ENCODE measurements at regions not wholly inside any gene's neighbourhood (a gene's known extent, or its start where the extent isn't known, plus 50 kb on each side); places are given as distances from the start of the nearest gene placed in this dataset.

GRCh38 chr15:94607176-94607654 is 375.9 kb downstream of the MCTP2 start:
- no peaks in the 10 kb centered on the region for H3K36me3 ChIP-seq (ENCODE audit: control insufficient read depth, insufficient read depth, low read length)

GRCh38 chr15:94610069-94610468 is 378.7 kb downstream of the MCTP2 start:
- H3K36me3 ChIP-seq (ENCODE audit: control insufficient read depth, insufficient read depth, low read length) = no peaks in the 10 kb centered on the region
- no peak overlapping the region for H3K9ac ChIP-seq (ENCODE audit: low read depth, low read length)
- no peaks in the 10 kb centered on the region for H3K9me3 ChIP-seq (ENCODE audit: control insufficient read depth, insufficient read depth, low read length)
- no peak overlapping the region for H3K4me3 ChIP-seq (ENCODE audit: low read depth, low read length)
- H3K27ac ChIP-seq (ENCODE audit: low read depth, low read length) = no peak overlapping the region
- no peaks in the 10 kb centered on the region for H3K4me1 ChIP-seq (ENCODE audit: control insufficient read depth, insufficient read depth, low read length)
- H3K27me3 ChIP-seq (ENCODE audit: control insufficient read depth, insufficient read depth, low read length) = no peaks in the 10 kb centered on the region

More at GRCh38 chr15:94607176-94607654, 375.9 kb downstream of the MCTP2 start:
- Histone ChIP-seq H3K27me3 (ENCODE audit: control insufficient read depth, insufficient read depth, low read length) (no peaks in the 10 kb centered on the region), H3K4me1 (ENCODE audit: control insufficient read depth, insufficient read depth, low read length) (no peaks in the 10 kb centered on the region), H3K27ac (ENCODE audit: low read depth, low read length) (no peak overlapping the region), H3K9me3 (ENCODE audit: control insufficient read depth, insufficient read depth, low read length) (no peaks in the 10 kb centered on the region), H3K4me3 (ENCODE audit: low read depth, low read length) (no peak overlapping the region), H3K9ac (ENCODE audit: low read depth, low read length) (no peak overlapping the region)

GRCh38 chr15:94610485-94610884 is 379.1 kb downstream of the MCTP2 start:
- Histone ChIP-seq H3K4me1 (ENCODE audit: control insufficient read depth, insufficient read depth, low read length) (no peaks in the 10 kb centered on the region), H3K27me3 (ENCODE audit: control insufficient read depth, insufficient read depth, low read length) (no peaks in the 10 kb centered on the region), H3K36me3 (ENCODE audit: control insufficient read depth, insufficient read depth, low read length) (no peaks in the 10 kb centered on the region), H3K4me3 (ENCODE audit: low read depth, low read length) (no peak overlapping the region), H3K9ac (ENCODE audit: low read depth, low read length) (no peak overlapping the region), H3K9me3 (ENCODE audit: control insufficient read depth, insufficient read depth, low read length) (no peaks in the 10 kb centered on the region), H3K27ac (ENCODE audit: low read depth, low read length) (no peak overlapping the region)

- H3K36me3 ChIP-seq (ENCODE audit: control insufficient read depth, insufficient read depth, low read length) = no peaks in the 10 kb centered on the region
- no peaks in the 10 kb centered on the region for H3K9me3 ChIP-seq (ENCODE audit: control insufficient read depth, insufficient read depth, low read length)
- H3K27ac ChIP-seq (ENCODE audit: low read depth, low read length) = no peak overlapping the region
- no peak overlapping the region for H3K4me3 ChIP-seq (ENCODE audit: low read depth, low read length)
- no peaks in the 10 kb centered on the region for H3K4me1 ChIP-seq (ENCODE audit: control insufficient read depth, insufficient read depth, low read length)
- H3K27me3 ChIP-seq (ENCODE audit: control insufficient read depth, insufficient read depth, low read length) = no peaks in the 10 kb centered on the region
- no peak overlapping the region for H3K9ac ChIP-seq (ENCODE audit: low read depth, low read length)
Measured at GRCh38 chr15:94611656-94612055, 380.3 kb downstream of the MCTP2 start.

- Histone ChIP-seq H3K27me3 (ENCODE audit: control insufficient read depth, insufficient read depth, low read length) (no peaks in the 10 kb centered on the region), H3K4me1 (ENCODE audit: control insufficient read depth, insufficient read depth, low read length) (no peaks in the 10 kb centered on the region), H3K9ac (ENCODE audit: low read depth, low read length) (no peak overlapping the region), H3K36me3 (ENCODE audit: control insufficient read depth, insufficient read depth, low read length) (no peaks in the 10 kb centered on the region), H3K4me3 (ENCODE audit: low read depth, low read length) (no peak overlapping the region), H3K27ac (ENCODE audit: low read depth, low read length) (no peak overlapping the region), H3K9me3 (ENCODE audit: control insufficient read depth, insufficient read depth, low read length) (no peaks in the 10 kb centered on the region)
Measured at GRCh38 chr15:94615688-94616087, 384.3 kb downstream of the MCTP2 start.

- H3K27me3 ChIP-seq (ENCODE audit: control insufficient read depth, insufficient read depth, low read length) = no peaks in the 10 kb centered on the region
- no peak overlapping the region for H3K27ac ChIP-seq (ENCODE audit: low read depth, low read length)
- H3K9ac ChIP-seq (ENCODE audit: low read depth, low read length) = no peak overlapping the region
- H3K9me3 ChIP-seq (ENCODE audit: control insufficient read depth, insufficient read depth, low read length) = no peaks in the 10 kb centered on the region
- no peaks in the 10 kb centered on the region for H3K36me3 ChIP-seq (ENCODE audit: control insufficient read depth, insufficient read depth, low read length)
- no peaks in the 10 kb centered on the region for H3K4me1 ChIP-seq (ENCODE audit: control insufficient read depth, insufficient read depth, low read length)
- H3K4me3 ChIP-seq (ENCODE audit: low read depth, low read length) = no peak overlapping the region
Measured at GRCh38 chr15:94620632-94621031, 389.3 kb downstream of the MCTP2 start.

GRCh38 chr15:94621736-94622135 is 390.4 kb downstream of the MCTP2 start:
- H3K36me3 ChIP-seq (ENCODE audit: control insufficient read depth, insufficient read depth, low read length) = no peaks in the 10 kb centered on the region
- H3K27me3 ChIP-seq (ENCODE audit: control insufficient read depth, insufficient read depth, low read length) = no peaks in the 10 kb centered on the region
- no peaks in the 10 kb centered on the region for H3K4me1 ChIP-seq (ENCODE audit: control insufficient read depth, insufficient read depth, low read length)

GRCh38 chr15:94626949-94627348 is 395.6 kb downstream of the MCTP2 start:
- Histone ChIP-seq H3K27me3 (ENCODE audit: control insufficient read depth, insufficient read depth, low read length) (no peaks in the 10 kb centered on the region), H3K36me3 (ENCODE audit: control insufficient read depth, insufficient read depth, low read length) (no peaks in the 10 kb centered on the region), H3K4me1 (ENCODE audit: control insufficient read depth, insufficient read depth, low read length) (no peaks in the 10 kb centered on the region), H3K9me3 (ENCODE audit: control insufficient read depth, insufficient read depth, low read length) (no peaks in the 10 kb centered on the region), H3K27ac (ENCODE audit: low read depth, low read length) (no peak overlapping the region), H3K9ac (ENCODE audit: low read depth, low read length) (no peak overlapping the region), H3K4me3 (ENCODE audit: low read depth, low read length) (no peak overlapping the region)

More at GRCh38 chr15:94621736-94622135, 390.4 kb downstream of the MCTP2 start:
- Histone ChIP-seq H3K9ac (ENCODE audit: low read depth, low read length) (no peak overlapping the region), H3K4me3 (ENCODE audit: low read depth, low read length) (no peak overlapping the region), H3K27ac (ENCODE audit: low read depth, low read length) (no peak overlapping the region), H3K9me3 (ENCODE audit: control insufficient read depth, insufficient read depth, low read length) (no peaks in the 10 kb centered on the region)

- Histone ChIP-seq H3K4me3 (ENCODE audit: low read depth, low read length) (no peak overlapping the region), H3K27ac (ENCODE audit: low read depth, low read length) (no peak overlapping the region), H3K27me3 (ENCODE audit: control insufficient read depth, insufficient read depth, low read length) (no peaks in the 10 kb centered on the region), H3K9ac (ENCODE audit: low read depth, low read length) (no peak overlapping the region), H3K4me1 (ENCODE audit: control insufficient read depth, insufficient read depth, low read length) (no peaks in the 10 kb centered on the region), H3K9me3 (ENCODE audit: control insufficient read depth, insufficient read depth, low read length) (no peaks in the 10 kb centered on the region), H3K36me3 (ENCODE audit: control insufficient read depth, insufficient read depth, low read length) (no peaks in the 10 kb centered on the region)
Measured at GRCh38 chr15:94631608-94632007, 400.2 kb downstream of the MCTP2 start.

- Histone ChIP-seq H3K9ac (ENCODE audit: low read depth, low read length) (no peak overlapping the region), H3K27ac (ENCODE audit: low read depth, low read length) (no peak overlapping the region), H3K4me1 (ENCODE audit: control insufficient read depth, insufficient read depth, low read length) (no peaks in the 10 kb centered on the region), H3K9me3 (ENCODE audit: control insufficient read depth, insufficient read depth, low read length) (no peaks in the 10 kb centered on the region), H3K27me3 (ENCODE audit: control insufficient read depth, insufficient read depth, low read length) (no peaks in the 10 kb centered on the region), H3K36me3 (ENCODE audit: control insufficient read depth, insufficient read depth, low read length) (no peaks in the 10 kb centered on the region), H3K4me3 (ENCODE audit: low read depth, low read length) (no peak overlapping the region)
Measured at GRCh38 chr15:94638183-94638582, 406.8 kb downstream of the MCTP2 start.

GRCh38 chr15:94639701-94640100 is 408.3 kb downstream of the MCTP2 start:
- Histone ChIP-seq H3K27ac (ENCODE audit: low read depth, low read length) (no peak overlapping the region), H3K27me3 (ENCODE audit: control insufficient read depth, insufficient read depth, low read length) (no peaks in the 10 kb centered on the region), H3K4me1 (ENCODE audit: control insufficient read depth, insufficient read depth, low read length) (no peaks in the 10 kb centered on the region), H3K9me3 (ENCODE audit: control insufficient read depth, insufficient read depth, low read length) (no peaks in the 10 kb centered on the region), H3K36me3 (ENCODE audit: control insufficient read depth, insufficient read depth, low read length) (no peaks in the 10 kb centered on the region), H3K9ac (ENCODE audit: low read depth, low read length) (no peak overlapping the region), H3K4me3 (ENCODE audit: low read depth, low read length) (no peak overlapping the region)

- Histone ChIP-seq H3K36me3 (ENCODE audit: control insufficient read depth, insufficient read depth, low read length) (no peaks in the 10 kb centered on the region), H3K27ac (ENCODE audit: low read depth, low read length) (no peak overlapping the region), H3K9me3 (ENCODE audit: control insufficient read depth, insufficient read depth, low read length) (no peaks in the 10 kb centered on the region), H3K9ac (ENCODE audit: low read depth, low read length) (no peak overlapping the region), H3K4me1 (ENCODE audit: control insufficient read depth, insufficient read depth, low read length) (no peaks in the 10 kb centered on the region), H3K27me3 (ENCODE audit: control insufficient read depth, insufficient read depth, low read length) (no peaks in the 10 kb centered on the region), H3K4me3 (ENCODE audit: low read depth, low read length) (no peak overlapping the region)
Measured at GRCh38 chr15:94644433-94644832, 413.1 kb downstream of the MCTP2 start.
